Caco-2 (cell line): ENCODE measurements at regions not wholly inside any gene's neighbourhood (a gene's known extent, or its start where the extent isn't known, plus 50 kb on each side); places are given as distances from the start of the nearest gene placed in this dataset.

ENCODE experiments used
- BruUV-seq: library from RNA; stranded (reverse); fragments of 400-500 nt; replicated peaks from 2 replicates; lab custom pipeline; 2021; lab: Mats Ljungman, UMichigan
- CTCF ChIA-PET: fragments of 300-600 bp; sonication (Branson Sonifier 250); formaldehyde crosslinking; loops from one replicate; lab custom pipeline; 2022; ENCODE audit warnings: antibody characterized with exemption; lab: Charles Lee
- POLR2A ChIA-PET: fragments of 300-600 bp; sonication (Branson Sonifier 250); formaldehyde crosslinking; loops from one replicate; lab custom pipeline; 2022; ENCODE audit warnings: antibody characterized with exemption; lab: Charles Lee
- DNase-seq, 2 experiments: peaks; one replicate each; pipeline versions ENCODE4 v3.0.0 to v3.0.0-alpha.2; 2020 to 2022
- H3K27me3 ChIP-seq: replicated peaks from 2 replicates; pipeline ENCODE4 v1.6.0; 2011; ENCODE audit warnings: low read length; ENCODE audit not compliant: control insufficient read depth, insufficient read depth
- H3K36me3 ChIP-seq: 2 replicates; pipeline ENCODE4 v1.5.1; 2011; ENCODE audit warnings: low read length; ENCODE audit not compliant: control insufficient read depth, insufficient read depth
- H3K4me1 ChIP-seq: fragments of 250-450 bp; sonication (Bioruptor Pico); 2 replicates; pipeline ENCODE4 v1.5.1; 2020; ENCODE audit warnings: mild to moderate bottlenecking
- H3K4me3 ChIP-seq: 2 replicates; pipeline ENCODE4 v1.5.1; 2011; ENCODE audit warnings: low read depth, mild to moderate bottlenecking, control low read depth, low read length
- H3K9me3 ChIP-seq: fragments of 250-450 bp; sonication (Bioruptor Pico); 2 replicates; pipeline ENCODE4 v1.5.1; 2020; ENCODE audit warnings: mild to moderate bottlenecking, moderate library complexity
- H3K27ac Mint-ChIP-seq: one replicate; pipeline ENCODE4 v1.8.0; 2022; ENCODE audit warnings: mixed read lengths; ENCODE audit not compliant: unreplicated experiment
- H3K27me3 Mint-ChIP-seq: one replicate; pipeline ENCODE4 v1.8.0; 2022; ENCODE audit warnings: mixed read lengths; ENCODE audit not compliant: insufficient read depth, unreplicated experiment
- H3K36me3 Mint-ChIP-seq: one replicate; pipeline ENCODE4 v1.8.0; 2022; ENCODE audit warnings: mild to moderate bottlenecking, mixed read lengths; ENCODE audit not compliant: insufficient read depth, unreplicated experiment
- H3K4me1 Mint-ChIP-seq: one replicate; pipeline ENCODE4 v1.8.0; 2022; ENCODE audit warnings: low read depth, mixed read lengths; ENCODE audit not compliant: unreplicated experiment
- H3K4me3 Mint-ChIP-seq: one replicate; pipeline ENCODE4 v1.8.0; 2022; ENCODE audit warnings: mild to moderate bottlenecking, moderate library complexity, mixed read lengths; ENCODE audit not compliant: unreplicated experiment
- H3K9me3 Mint-ChIP-seq: one replicate; pipeline ENCODE4 v1.8.0; 2022; ENCODE audit warnings: mixed read lengths; ENCODE audit not compliant: unreplicated experiment
- intact Hi-C: fragments of 100-400 bp; cut with micrococcal nuclease; formaldehyde crosslinking; loops from one replicate; pipeline ENCODE4 v1.10.0; 2022; ENCODE audit not compliant: unreplicated experiment
- TF ChIP-seq, protein P1 (sequence below), 2 experiments: fragments of 200-600 bp in 1 of 2; IDR thresholded peaks; 1 replicate in 1 of 2; 2 replicates in 1 of 2; pipeline versions ENCODE4 v1.5.1 to v1.8.0; 2011 to 2022; ENCODE audit warnings: antibody characterized with exemption in 1 of 2, control low read depth in 1 of 2, inconsistent platforms in 1 of 2, low read depth in 1 of 2, low read length in 1 of 2, mild to moderate bottlenecking in 1 of 2, moderate library complexity in 1 of 2; ENCODE audit not compliant: insufficient read depth in 1 of 2, severe bottlenecking in 1 of 2, unreplicated experiment in 1 of 2

DNA sequence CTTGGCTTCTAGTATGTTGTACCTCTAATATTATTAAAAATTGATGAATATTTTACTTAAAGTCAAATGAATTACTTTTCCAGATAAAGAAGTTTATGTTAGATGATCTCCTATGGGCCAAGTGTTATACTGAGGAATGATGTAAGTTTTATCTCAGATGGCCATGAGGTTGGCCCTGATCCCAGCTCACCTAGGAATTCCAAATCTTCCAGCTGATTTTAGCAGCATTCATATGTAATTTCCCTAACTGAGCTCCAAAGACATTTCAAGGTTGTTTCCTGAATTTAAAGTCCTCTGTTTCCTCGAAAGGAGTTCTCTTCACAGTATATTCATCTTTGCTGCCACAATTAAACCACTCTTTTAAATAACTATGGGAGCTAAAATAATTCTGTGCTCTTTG, 1670.4 kb upstream of the SPRY2 start:
- Mint-ChIP-seq H3K27me3 (no peaks in the 10 kb centered on the region), H3K9me3 (no peaks in the 10 kb centered on the region), H3K4me1 (no peaks in the 10 kb centered on the region), H3K4me3 (no peak overlapping the region), H3K36me3 (no peaks in the 10 kb centered on the region), H3K27ac (no peak overlapping the region)
- Histone ChIP-seq H3K9me3 (no peaks in the 10 kb centered on the region), H3K36me3 (no peaks in the 10 kb centered on the region), H3K27me3 (no peaks in the 10 kb centered on the region), H3K4me3 (no peak overlapping the region), H3K4me1 (no peaks in the 10 kb centered on the region)
- intact Hi-C loops: no loop called here
- CTCF ChIA-PET: no interaction called here
- TF ChIP-seq, protein P1, sequence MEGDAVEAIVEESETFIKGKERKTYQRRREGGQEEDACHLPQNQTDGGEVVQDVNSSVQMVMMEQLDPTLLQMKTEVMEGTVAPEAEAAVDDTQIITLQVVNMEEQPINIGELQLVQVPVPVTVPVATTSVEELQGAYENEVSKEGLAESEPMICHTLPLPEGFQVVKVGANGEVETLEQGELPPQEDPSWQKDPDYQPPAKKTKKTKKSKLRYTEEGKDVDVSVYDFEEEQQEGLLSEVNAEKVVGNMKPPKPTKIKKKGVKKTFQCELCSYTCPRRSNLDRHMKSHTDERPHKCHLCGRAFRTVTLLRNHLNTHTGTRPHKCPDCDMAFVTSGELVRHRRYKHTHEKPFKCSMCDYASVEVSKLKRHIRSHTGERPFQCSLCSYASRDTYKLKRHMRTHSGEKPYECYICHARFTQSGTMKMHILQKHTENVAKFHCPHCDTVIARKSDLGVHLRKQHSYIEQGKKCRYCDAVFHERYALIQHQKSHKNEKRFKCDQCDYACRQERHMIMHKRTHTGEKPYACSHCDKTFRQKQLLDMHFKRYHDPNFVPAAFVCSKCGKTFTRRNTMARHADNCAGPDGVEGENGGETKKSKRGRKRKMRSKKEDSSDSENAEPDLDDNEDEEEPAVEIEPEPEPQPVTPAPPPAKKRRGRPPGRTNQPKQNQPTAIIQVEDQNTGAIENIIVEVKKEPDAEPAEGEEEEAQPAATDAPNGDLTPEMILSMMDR (IDR thresholded peaks at IDR 0.05; ENCODE audit: insufficient read depth in 1 of 2, low read depth in 1 of 2, low read length in 1 of 2, severe bottlenecking in 1 of 2, unreplicated experiment in 1 of 2): no peak
- POLR2A ChIA-PET: no interaction called here
- BruUV-seq: no TSS peak
- no peak for DNase-seq

DNA sequence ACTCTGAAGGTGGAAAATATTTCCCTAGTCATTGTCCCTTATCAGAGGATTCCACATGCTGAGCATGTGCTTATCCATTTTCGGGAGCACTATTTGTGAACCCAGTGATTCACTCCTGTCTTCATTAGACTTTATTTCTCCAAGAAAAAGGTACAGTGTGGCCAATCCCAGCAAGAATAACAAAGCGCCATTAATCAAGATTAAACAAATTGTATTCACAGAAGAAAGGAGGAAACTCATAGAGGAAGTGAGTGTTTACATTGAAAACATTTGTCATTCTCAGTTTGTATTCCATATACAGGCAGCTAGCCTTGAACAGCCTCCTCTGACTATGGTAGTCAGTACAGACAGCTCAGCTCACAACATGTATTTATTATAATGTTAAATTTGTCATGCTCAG, 1669.9 kb upstream of the SPRY2 start:
- H3K9me3 Mint-ChIP-seq: no peaks in the 10 kb centered on the region
- H3K27me3 Mint-ChIP-seq: no peaks in the 10 kb centered on the region
- no peak overlapping the region for H3K4me3 Mint-ChIP-seq
- no peaks in the 10 kb centered on the region for H3K36me3 Mint-ChIP-seq
- POLR2A ChIA-PET: no interaction called here
- no peaks in the 10 kb centered on the region for H3K4me1 Mint-ChIP-seq
- intact Hi-C loops: no loop called here
- CTCF ChIA-PET: no interaction called here
- no peaks in the 10 kb centered on the region for H3K9me3 ChIP-seq
- no peaks in the 10 kb centered on the region for H3K4me1 ChIP-seq
- H3K27me3 ChIP-seq: no peaks in the 10 kb centered on the region
- no peak overlapping the region for H3K27ac Mint-ChIP-seq
- TF ChIP-seq, protein P1 (IDR thresholded peaks at IDR 0.05; ENCODE audit: insufficient read depth in 1 of 2, low read depth in 1 of 2, low read length in 1 of 2, severe bottlenecking in 1 of 2, unreplicated experiment in 1 of 2): no peak
- H3K4me3 ChIP-seq: no peak overlapping the region
- no peaks in the 10 kb centered on the region for H3K36me3 ChIP-seq
- DNase-seq: no peak
- BruUV-seq: no TSS peak

DNA sequence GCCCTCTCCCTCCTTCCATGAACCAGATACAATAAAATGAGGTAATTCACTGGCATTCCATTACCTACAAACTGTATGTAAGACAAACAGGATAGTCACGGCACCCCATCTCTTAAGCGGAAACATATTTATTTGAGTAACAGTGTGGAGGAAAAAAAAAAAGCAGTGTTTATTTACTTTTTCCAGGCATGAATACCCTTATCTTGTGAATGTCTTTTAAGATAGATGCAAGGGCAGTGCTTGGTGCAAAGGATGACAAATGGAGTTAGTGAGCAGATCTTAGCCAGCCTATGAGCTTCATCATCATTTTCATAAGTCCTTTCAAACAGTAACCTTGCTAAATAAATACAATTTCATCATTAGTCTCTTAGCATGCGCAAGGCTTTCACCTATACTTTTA, 1661.8 kb upstream of the SPRY2 start:
- Mint-ChIP-seq H3K4me1 (no peaks in the 10 kb centered on the region), H3K9me3 (no peaks in the 10 kb centered on the region), H3K4me3 (no peak overlapping the region), H3K27me3 (no peaks in the 10 kb centered on the region), H3K36me3 (no peaks in the 10 kb centered on the region), H3K27ac (no peak overlapping the region)
- Histone ChIP-seq H3K4me1 (no peaks in the 10 kb centered on the region), H3K9me3 (no peaks in the 10 kb centered on the region), H3K4me3 (no peak overlapping the region), H3K36me3 (no peaks in the 10 kb centered on the region), H3K27me3 (no peaks in the 10 kb centered on the region)
- intact Hi-C loops: no loop called here
- TF ChIP-seq, protein P1 (IDR thresholded peaks at IDR 0.05; ENCODE audit: insufficient read depth in 1 of 2, low read depth in 1 of 2, low read length in 1 of 2, severe bottlenecking in 1 of 2, unreplicated experiment in 1 of 2): no peak
- ChIA-PET POLR2A (no interaction called here), CTCF (no interaction called here)
- BruUV-seq: no TSS peak
- no peak for DNase-seq
